ENCODE measurements at regions not wholly inside any gene's neighbourhood (a gene's known extent, or its start where the extent isn't known, plus 50 kb on each side); places are given as distances from the start of the nearest gene placed in this dataset.
A peak's percentile ranks its signal among the peaks of the same experiment; 100 is the strongest.

GRCh38 chr14:71324767-71325272 lies 417.6 kb downstream of the PCNX1 start:
- TF ChIP-seq, protein P1, sequence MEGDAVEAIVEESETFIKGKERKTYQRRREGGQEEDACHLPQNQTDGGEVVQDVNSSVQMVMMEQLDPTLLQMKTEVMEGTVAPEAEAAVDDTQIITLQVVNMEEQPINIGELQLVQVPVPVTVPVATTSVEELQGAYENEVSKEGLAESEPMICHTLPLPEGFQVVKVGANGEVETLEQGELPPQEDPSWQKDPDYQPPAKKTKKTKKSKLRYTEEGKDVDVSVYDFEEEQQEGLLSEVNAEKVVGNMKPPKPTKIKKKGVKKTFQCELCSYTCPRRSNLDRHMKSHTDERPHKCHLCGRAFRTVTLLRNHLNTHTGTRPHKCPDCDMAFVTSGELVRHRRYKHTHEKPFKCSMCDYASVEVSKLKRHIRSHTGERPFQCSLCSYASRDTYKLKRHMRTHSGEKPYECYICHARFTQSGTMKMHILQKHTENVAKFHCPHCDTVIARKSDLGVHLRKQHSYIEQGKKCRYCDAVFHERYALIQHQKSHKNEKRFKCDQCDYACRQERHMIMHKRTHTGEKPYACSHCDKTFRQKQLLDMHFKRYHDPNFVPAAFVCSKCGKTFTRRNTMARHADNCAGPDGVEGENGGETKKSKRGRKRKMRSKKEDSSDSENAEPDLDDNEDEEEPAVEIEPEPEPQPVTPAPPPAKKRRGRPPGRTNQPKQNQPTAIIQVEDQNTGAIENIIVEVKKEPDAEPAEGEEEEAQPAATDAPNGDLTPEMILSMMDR (conservative IDR thresholded peaks at IDR 0.05; ENCODE audit: low read length) = no peak
- DNase-seq (ENCODE audit: low read depth) = no peak
- H3K4me3 ChIP-seq (ENCODE audit: low read length) = no peak overlapping the region

GRCh38 chr14:71327691-71328090 lies 420.4 kb downstream of the PCNX1 start:
- peak; percentile 42 for DNase-seq (ENCODE audit: low read depth)
- TF ChIP-seq, protein P1 (conservative IDR thresholded peaks at IDR 0.05; ENCODE audit: low read length) = no peak
- no peak overlapping the region for H3K4me3 ChIP-seq (ENCODE audit: low read length)

GRCh38 chr14:71328183-71328582 lies 420.9 kb downstream of the PCNX1 start:
- H3K4me3 ChIP-seq (ENCODE audit: low read length) = no peak overlapping the region
- DNase-seq (ENCODE audit: low read depth) = no peak
- TF ChIP-seq, protein P1 (conservative IDR thresholded peaks at IDR 0.05; ENCODE audit: low read length) = no peak

DNA sequence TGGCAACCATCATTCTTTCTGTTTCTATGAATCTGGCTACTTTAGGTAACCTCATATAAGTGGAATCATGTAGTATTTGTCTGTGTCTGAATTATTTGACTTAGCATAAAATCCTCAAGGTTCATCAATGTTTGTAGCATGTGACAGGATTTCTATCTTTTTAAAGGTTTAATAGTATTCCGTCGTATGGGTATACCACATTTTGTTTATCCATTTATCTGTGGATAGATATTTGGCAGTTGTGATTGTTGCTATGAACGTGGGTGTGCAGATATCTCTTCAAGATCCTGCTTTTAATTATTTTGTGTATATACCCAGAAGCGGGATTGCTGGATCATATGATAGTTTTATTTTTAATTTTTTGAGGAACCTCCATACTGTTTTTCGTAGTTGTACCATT lies 421.7 kb downstream of the PCNX1 start:
- DNase-seq (ENCODE audit: low read depth) = no peak
- TF ChIP-seq, protein P1 (conservative IDR thresholded peaks at IDR 0.05; ENCODE audit: low read length) = no peak
- no peak overlapping the region for H3K4me3 ChIP-seq (ENCODE audit: low read length)

DNA sequence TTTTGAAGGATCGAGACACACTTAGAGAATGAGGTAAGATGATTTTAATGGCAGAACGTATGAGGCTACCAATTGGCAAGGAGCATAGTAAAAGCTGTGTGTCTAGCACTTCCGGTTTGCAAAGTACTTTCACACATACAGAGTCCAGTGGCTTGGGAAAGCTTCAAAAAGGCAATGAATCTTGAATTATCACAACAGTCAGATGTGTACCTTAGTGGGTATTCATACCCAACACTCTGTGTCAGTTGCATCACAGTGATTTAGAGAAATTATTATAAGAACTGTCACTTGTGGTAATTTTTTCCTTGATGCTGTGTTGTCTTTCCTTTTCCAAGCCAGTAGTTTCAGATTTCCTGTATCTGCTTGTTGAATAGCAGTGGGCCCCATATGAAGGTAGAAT lies 424.1 kb downstream of the PCNX1 start:
- DNase-seq (ENCODE audit: low read depth) = peak; percentile 22

DNA sequence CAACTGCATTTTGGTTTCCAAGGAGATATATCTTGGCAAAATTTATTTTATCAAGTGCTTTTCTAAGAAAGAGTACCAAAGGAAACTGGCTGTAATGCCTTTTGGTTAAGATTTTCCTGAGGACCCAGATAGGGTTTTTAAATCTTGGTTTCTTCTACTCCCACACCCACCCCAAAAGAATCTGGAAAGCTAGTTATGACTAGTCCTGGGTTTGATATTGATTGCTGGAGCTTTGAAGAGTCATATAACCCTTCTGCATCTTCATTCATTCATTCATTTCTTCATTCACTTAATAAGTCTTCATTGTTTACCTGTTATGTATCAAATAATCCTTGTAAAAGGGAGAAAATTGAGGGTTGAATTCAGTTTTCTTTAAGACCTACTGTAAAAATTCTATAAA lies 425.2 kb downstream of the PCNX1 start:
- TF ChIP-seq, protein P1 (conservative IDR thresholded peaks at IDR 0.05; ENCODE audit: low read length) = no peak
- DNase-seq (ENCODE audit: low read depth) = no peak
- H3K4me3 ChIP-seq (ENCODE audit: low read length) = no peak overlapping the region

More for the DNA sequence above, 424.1 kb downstream of the PCNX1 start:
- TF ChIP-seq, protein P1 (conservative IDR thresholded peaks at IDR 0.05; ENCODE audit: low read length) = no peak
- no peak overlapping the region for H3K4me3 ChIP-seq (ENCODE audit: low read length)

- H3K4me3 ChIP-seq (ENCODE audit: low read length) = no peak overlapping the region
- TF ChIP-seq, protein P1 (conservative IDR thresholded peaks at IDR 0.05; ENCODE audit: low read length) = no peak
- no peak for DNase-seq (ENCODE audit: low read depth)
Measured at GRCh38 chr14:71333705-71334104, 426.4 kb downstream of the PCNX1 start.
